Glutamatergic neuron (in vitro differentiated cells): ENCODE measurements at regions not wholly inside any gene's neighbourhood (a gene's known extent, or its start where the extent isn't known, plus 50 kb on each side); places are given as distances from the start of the nearest gene placed in this dataset.
A peak's percentile ranks its signal among the peaks of the same experiment; 100 is the strongest.

Experiments used
- DNase-seq: peaks from one replicate; pipeline ENCODE4 v3.0.0; 2022
- H3K27ac Mint-ChIP-seq: one replicate; pipeline ENCODE4 v1.8.0; 2020; ENCODE audit warnings: mild to moderate bottlenecking, mixed read lengths, inconsistent platforms; ENCODE audit not compliant: unreplicated experiment
- H3K27me3 Mint-ChIP-seq: one replicate; pipeline ENCODE4 v1.8.0; 2020; ENCODE audit warnings: mild to moderate bottlenecking, moderate library complexity, mixed read lengths, inconsistent platforms; ENCODE audit not compliant: unreplicated experiment
- H3K36me3 Mint-ChIP-seq: one replicate; pipeline ENCODE4 v1.8.0; 2020; ENCODE audit warnings: mild to moderate bottlenecking, mixed read lengths, inconsistent platforms; ENCODE audit not compliant: unreplicated experiment
- H3K4me1 Mint-ChIP-seq: one replicate; pipeline ENCODE4 v1.8.0; 2020; ENCODE audit warnings: mild to moderate bottlenecking, low read depth, mixed read lengths, inconsistent platforms; ENCODE audit not compliant: unreplicated experiment
- H3K4me3 Mint-ChIP-seq: one replicate; pipeline ENCODE4 v1.8.0; 2020; ENCODE audit warnings: mild to moderate bottlenecking, mixed read lengths, inconsistent platforms; ENCODE audit not compliant: unreplicated experiment
- H3K9me3 Mint-ChIP-seq: one replicate; pipeline ENCODE4 v1.8.0; 2020; ENCODE audit warnings: mild to moderate bottlenecking, moderate library complexity, mixed read lengths, inconsistent platforms; ENCODE audit not compliant: unreplicated experiment
- TF ChIP-seq, protein P1 (sequence below): fragments of 200-600 bp; sonication (generic); IDR thresholded peaks from one replicate; pipeline ENCODE4 v1.5.0; 2021; ENCODE audit not compliant: partially characterized antibody, unreplicated experiment

DNA sequence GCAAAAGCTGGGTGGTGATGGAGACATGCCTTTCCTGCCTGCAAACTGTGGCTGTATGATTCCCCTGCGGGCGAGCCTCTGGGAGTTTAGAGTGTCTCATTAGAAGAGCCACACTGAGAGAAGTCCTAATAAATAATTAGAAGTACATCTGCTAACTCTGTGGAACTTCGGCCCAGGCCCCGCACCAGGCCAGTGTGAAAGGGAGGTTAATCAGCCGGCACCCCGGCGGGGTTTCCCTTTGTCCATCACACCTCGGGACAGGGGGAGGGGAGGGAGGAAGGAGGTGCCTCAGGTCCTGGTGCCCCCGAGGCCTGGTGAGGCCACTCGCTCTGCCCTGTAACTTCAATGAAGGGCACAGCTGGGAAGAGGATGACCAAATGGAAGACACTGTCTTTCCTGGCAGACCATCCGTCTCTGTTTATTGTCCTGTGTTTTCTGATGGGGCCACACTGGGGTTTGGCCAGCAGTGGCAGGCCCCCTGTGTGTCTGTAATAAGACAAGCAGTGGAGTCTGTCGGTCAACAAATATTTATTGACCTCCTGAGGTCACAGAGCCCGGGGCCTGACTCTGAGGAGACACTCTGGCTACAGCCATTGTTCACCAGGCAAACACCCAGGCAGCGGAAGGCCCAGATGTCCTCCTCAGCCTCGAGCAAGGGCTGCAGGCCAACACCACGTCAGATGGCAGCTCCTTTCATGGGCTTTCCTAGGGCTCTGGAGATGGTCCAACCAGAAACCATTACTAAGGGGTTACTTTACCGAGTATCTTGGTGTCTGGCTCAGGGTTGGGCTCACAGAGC lies 267.5 kb upstream of the RAB4A start:
- Mint-ChIP-seq H3K4me3 (no peak overlapping the region), H3K27ac (peak overlapping the region; percentile 54), H3K36me3 (no peaks in the 10 kb centered on the region), H3K27me3 (peaks cover 3% of the 10 kb centered on the region), H3K4me1 (peaks cover 23% of the 10 kb centered on the region), H3K9me3 (peaks cover 6% of the 10 kb centered on the region)
- TF ChIP-seq, protein P1, sequence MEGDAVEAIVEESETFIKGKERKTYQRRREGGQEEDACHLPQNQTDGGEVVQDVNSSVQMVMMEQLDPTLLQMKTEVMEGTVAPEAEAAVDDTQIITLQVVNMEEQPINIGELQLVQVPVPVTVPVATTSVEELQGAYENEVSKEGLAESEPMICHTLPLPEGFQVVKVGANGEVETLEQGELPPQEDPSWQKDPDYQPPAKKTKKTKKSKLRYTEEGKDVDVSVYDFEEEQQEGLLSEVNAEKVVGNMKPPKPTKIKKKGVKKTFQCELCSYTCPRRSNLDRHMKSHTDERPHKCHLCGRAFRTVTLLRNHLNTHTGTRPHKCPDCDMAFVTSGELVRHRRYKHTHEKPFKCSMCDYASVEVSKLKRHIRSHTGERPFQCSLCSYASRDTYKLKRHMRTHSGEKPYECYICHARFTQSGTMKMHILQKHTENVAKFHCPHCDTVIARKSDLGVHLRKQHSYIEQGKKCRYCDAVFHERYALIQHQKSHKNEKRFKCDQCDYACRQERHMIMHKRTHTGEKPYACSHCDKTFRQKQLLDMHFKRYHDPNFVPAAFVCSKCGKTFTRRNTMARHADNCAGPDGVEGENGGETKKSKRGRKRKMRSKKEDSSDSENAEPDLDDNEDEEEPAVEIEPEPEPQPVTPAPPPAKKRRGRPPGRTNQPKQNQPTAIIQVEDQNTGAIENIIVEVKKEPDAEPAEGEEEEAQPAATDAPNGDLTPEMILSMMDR: no peak
- no peak for DNase-seq

- H3K27ac Mint-ChIP-seq: no peak overlapping the region
- H3K9me3 Mint-ChIP-seq: peaks cover 6% of the 10 kb centered on the region
- peaks cover 2% of the 10 kb centered on the region for H3K27me3 Mint-ChIP-seq
- TF ChIP-seq, protein P1: no peak
- no peaks in the 10 kb centered on the region for H3K36me3 Mint-ChIP-seq
- no peak overlapping the region for H3K4me3 Mint-ChIP-seq
- no peak for DNase-seq
- H3K4me1 Mint-ChIP-seq: peaks cover 21% of the 10 kb centered on the region
Measured at GRCh38 chr1:229004066-229004833, 266.7 kb upstream of the RAB4A start.

GRCh38 chr1:229005097-229005496 lies 265.8 kb upstream of the RAB4A start:
- Mint-ChIP-seq H3K9me3 (peaks cover 2% of the 10 kb centered on the region), H3K36me3 (no peaks in the 10 kb centered on the region), H3K27me3 (peaks cover 2% of the 10 kb centered on the region), H3K4me3 (no peak overlapping the region), H3K4me1 (peaks cover 15% of the 10 kb centered on the region), H3K27ac (no peak overlapping the region)
- TF ChIP-seq, protein P1: no peak
- no peak for DNase-seq

- H3K27ac Mint-ChIP-seq: no peak overlapping the region
Measured at GRCh38 chr1:229005556-229005955, 265.4 kb upstream of the RAB4A start.

More at GRCh38 chr1:229005556-229005955, 265.4 kb upstream of the RAB4A start:
- TF ChIP-seq, protein P1: no peak
- no peak overlapping the region for H3K4me3 Mint-ChIP-seq
- DNase-seq: no peak
- peaks cover 2% of the 10 kb centered on the region for H3K9me3 Mint-ChIP-seq
- H3K36me3 Mint-ChIP-seq: no peaks in the 10 kb centered on the region
- H3K4me1 Mint-ChIP-seq: peaks cover 14% of the 10 kb centered on the region
- peaks cover 2% of the 10 kb centered on the region for H3K27me3 Mint-ChIP-seq
